ENCODE measurements at regions not wholly inside any gene's neighbourhood (a gene's known extent, or its start where the extent isn't known, plus 50 kb on each side); places are given as distances from the start of the nearest gene placed in this dataset.

- no peak for ATAC-seq
- intact Hi-C loops (cut with DNase I): no loop called here
- no peak for TF ChIP-seq CTCF (IDR thresholded peaks at IDR 0.05)
Observed at GRCh38 chr1:214935258-214935657, 147.3 kb upstream of the KCNK2 start.

GRCh38 chr1:214939180-214939579 is 143.4 kb upstream of the KCNK2 start:
- DNase-seq (no peak), ATAC-seq (no peak)
- H3K27ac ChIP-seq: no peak overlapping the region
- intact Hi-C loops (cut with DNase I): no loop called here
- H3K36me3 ChIP-seq: no peaks in the 10 kb centered on the region
- no peak overlapping the region for H3K4me3 ChIP-seq
- H3K9me3 ChIP-seq: no peaks in the 10 kb centered on the region
- no peak for TF ChIP-seq CTCF (IDR thresholded peaks at IDR 0.05)
- no peaks in the 10 kb centered on the region for H3K4me1 ChIP-seq
- H3K27me3 ChIP-seq (ENCODE audit: low read depth): no peaks in the 10 kb centered on the region

More at GRCh38 chr1:214935258-214935657, 147.3 kb upstream of the KCNK2 start:
- DNase-seq: no peak
- no peak overlapping the region for H3K4me3 ChIP-seq
- H3K27ac ChIP-seq: no peak overlapping the region
- no peaks in the 10 kb centered on the region for H3K36me3 ChIP-seq
- no peaks in the 10 kb centered on the region for H3K4me1 ChIP-seq
- H3K9me3 ChIP-seq: no peaks in the 10 kb centered on the region
- no peaks in the 10 kb centered on the region for H3K27me3 ChIP-seq (ENCODE audit: low read depth)

DNA sequence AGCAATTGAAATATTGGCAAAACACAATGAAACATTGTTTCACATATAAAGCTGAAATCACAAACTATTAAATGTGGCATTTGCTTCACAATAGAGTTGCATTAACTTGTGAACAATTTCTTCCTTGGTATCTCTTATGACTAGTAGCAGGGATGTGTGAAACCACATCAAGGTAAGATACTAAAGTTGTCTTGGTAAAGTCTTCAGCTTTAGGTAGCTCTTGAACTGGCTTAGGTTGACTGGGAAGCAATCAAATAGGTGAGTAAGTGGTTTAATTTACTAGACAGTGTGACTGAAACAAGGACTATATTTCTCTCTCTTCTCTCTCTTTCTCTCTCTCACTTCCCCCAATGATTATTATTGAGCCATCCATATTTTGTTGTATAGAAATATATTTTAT is 141.5 kb upstream of the KCNK2 start:
- Histone ChIP-seq H3K27ac (no peak overlapping the region), H3K9me3 (no peaks in the 10 kb centered on the region), H3K36me3 (no peaks in the 10 kb centered on the region), H3K27me3 (ENCODE audit: low read depth) (no peaks in the 10 kb centered on the region), H3K4me3 (no peak overlapping the region), H3K4me1 (no peaks in the 10 kb centered on the region)
- ATAC-seq: no peak
- intact Hi-C loops (cut with DNase I): no loop called here
- no peak for DNase-seq
- TF ChIP-seq CTCF (IDR thresholded peaks at IDR 0.05): no peak

GRCh38 chr1:214943054-214943453 is 139.5 kb upstream of the KCNK2 start:
- intact Hi-C loops (cut with DNase I): no loop called here
- ATAC-seq: no peak
- TF ChIP-seq CTCF (IDR thresholded peaks at IDR 0.05): no peak
- Histone ChIP-seq H3K27me3 (ENCODE audit: low read depth) (no peaks in the 10 kb centered on the region), H3K9me3 (no peaks in the 10 kb centered on the region), H3K36me3 (no peaks in the 10 kb centered on the region), H3K27ac (no peak overlapping the region), H3K4me1 (no peaks in the 10 kb centered on the region), H3K4me3 (no peak overlapping the region)
- no peak for DNase-seq

- ATAC-seq: no peak
- no peak for TF ChIP-seq CTCF (IDR thresholded peaks at IDR 0.05)
- intact Hi-C loops (cut with DNase I): no loop called here
Observed at GRCh38 chr1:214946615-214947014, 135.9 kb upstream of the KCNK2 start.

GRCh38 chr1:214952648-214953047 is 129.9 kb upstream of the KCNK2 start:
- ATAC-seq (no peak), DNase-seq (no peak)
- Histone ChIP-seq H3K9me3 (no peaks in the 10 kb centered on the region), H3K27ac (no peak overlapping the region), H3K4me3 (no peak overlapping the region), H3K36me3 (no peaks in the 10 kb centered on the region), H3K4me1 (no peaks in the 10 kb centered on the region), H3K27me3 (ENCODE audit: low read depth) (no peaks in the 10 kb centered on the region)
- intact Hi-C loops (cut with DNase I): no loop called here
- no peak for TF ChIP-seq CTCF (IDR thresholded peaks at IDR 0.05)

More at GRCh38 chr1:214946615-214947014, 135.9 kb upstream of the KCNK2 start:
- H3K4me3 ChIP-seq: no peak overlapping the region
- DNase-seq: no peak
- H3K4me1 ChIP-seq: no peaks in the 10 kb centered on the region
- no peaks in the 10 kb centered on the region for H3K36me3 ChIP-seq
- H3K27ac ChIP-seq: no peak overlapping the region
- no peaks in the 10 kb centered on the region for H3K9me3 ChIP-seq
- no peaks in the 10 kb centered on the region for H3K27me3 ChIP-seq (ENCODE audit: low read depth)
